Peyer's patch (tissue), 4 donors: ENCODE measurements at regions not wholly inside any gene's neighbourhood (a gene's known extent, or its start where the extent isn't known, plus 50 kb on each side); places are given as distances from the start of the nearest gene placed in this dataset.

Experiments used
- CTCF ChIP-seq, 6 experiments: fragments of 450-650 bp in 4 of 6; fragments of 200-600 bp in 2 of 6; sonication (generic) in 1 of 6; IDR thresholded peaks; one replicate each; pipeline ENCODE4 v1.5.1; 2017 to 2019; ENCODE audit warnings: antibody characterized with exemption in 6 of 6, mild to moderate bottlenecking in 3 of 6, moderate library complexity in 1 of 6
- POLR2A ChIP-seq, 2 donors: fragments of 450-650 bp; IDR thresholded peaks; one replicate each; pipeline ENCODE4 v1.5.1; 2017; ENCODE audit warnings: antibody characterized with exemption in 2 of 2, mild to moderate bottlenecking in 2 of 2, moderate library complexity in 2 of 2

GRCh38 chr1:29906927-29907326, 670.6 kb downstream of the PTPRU start:
- TF ChIP-seq CTCF (IDR thresholded peaks at IDR 0.05) (no peak), POLR2A (IDR thresholded peaks at IDR 0.05) (no peak)
